Hematopoietic multipotent progenitor cell treated with erythropoietin and hydrocortisone succinate and interleukin-3 and kit ligand, for 17 days (in vitro differentiated cells): ENCODE measurements at regions not wholly inside any gene's neighbourhood (a gene's known extent, or its start where the extent isn't known, plus 50 kb on each side); places are given as distances from the start of the nearest gene placed in this dataset.
"Not testable (repeated sequence)": the region's sequence is repeated elsewhere in the genome, so short reads cannot be mapped to it uniquely, and the experiment has no call there.

ENCODE experiments used
- DNase-seq: peaks from one replicate; pipeline ENCODE4 v3.0.0-alpha.2; 2015; ENCODE audit warnings: low spot score

GRCh38 chr5:135179308-135179980 lies 145.4 kb upstream of the PITX1 start:
- no peak for DNase-seq

- no peak for DNase-seq
Observed at GRCh38 chr5:135178476-135179155, 144.6 kb upstream of the PITX1 start.

- DNase-seq = no peak
Observed at GRCh38 chr5:135177591-135177990, 143.6 kb upstream of the PITX1 start.

- DNase-seq = no peak
Observed at GRCh38 chr5:135176991-135177390, 143.0 kb upstream of the PITX1 start.

GRCh38 chr5:135174315-135175096 lies 140.5 kb upstream of the PITX1 start:
- DNase-seq = no peak

GRCh38 chr5:135173662-135174290 lies 139.7 kb upstream of the PITX1 start:
- DNase-seq = peak; percentile 30

GRCh38 chr5:135172718-135173117 lies 138.7 kb upstream of the PITX1 start:
- no peak for DNase-seq

- DNase-seq = no peak
Observed at GRCh38 chr5:135171336-135171735, 137.3 kb upstream of the PITX1 start.

- DNase-seq = no peak
Observed at GRCh38 chr5:135170500-135170899, 136.5 kb upstream of the PITX1 start.

GRCh38 chr5:135169753-135170152 lies 135.7 kb upstream of the PITX1 start:
- no peak for DNase-seq

GRCh38 chr5:135167634-135168033 lies 133.6 kb upstream of the PITX1 start:
- DNase-seq = no peak

- not testable (repeated sequence) for DNase-seq
Observed at GRCh38 chr5:135164873-135165614, 131.0 kb upstream of the PITX1 start.

GRCh38 chr5:135163964-135164363 lies 129.9 kb upstream of the PITX1 start:
- no peak for DNase-seq

- DNase-seq = no peak
Observed at GRCh38 chr5:135163391-135163790, 129.4 kb upstream of the PITX1 start.

GRCh38 chr5:135162661-135163265 lies 128.7 kb upstream of the PITX1 start:
- DNase-seq = no peak

GRCh38 chr5:135161221-135161620 lies 127.2 kb upstream of the PITX1 start:
- no peak for DNase-seq

- DNase-seq = no peak
Observed at GRCh38 chr5:135160036-135160675, 126.1 kb upstream of the PITX1 start.

GRCh38 chr5:135159626-135160025 lies 125.6 kb upstream of the PITX1 start:
- DNase-seq = no peak

- DNase-seq = no peak
Observed at GRCh38 chr5:135158982-135159381, 125.0 kb upstream of the PITX1 start.

- DNase-seq = no peak
Observed at GRCh38 chr5:135158314-135158697, 124.3 kb upstream of the PITX1 start.
